ENCODE measurements at regions not wholly inside any gene's neighbourhood (a gene's known extent, or its start where the extent isn't known, plus 50 kb on each side); places are given as distances from the start of the nearest gene placed in this dataset.
"Not testable (repeated sequence)": the region's sequence is repeated elsewhere in the genome, so short reads cannot be mapped to it uniquely, and the experiment has no call there.

DNA sequence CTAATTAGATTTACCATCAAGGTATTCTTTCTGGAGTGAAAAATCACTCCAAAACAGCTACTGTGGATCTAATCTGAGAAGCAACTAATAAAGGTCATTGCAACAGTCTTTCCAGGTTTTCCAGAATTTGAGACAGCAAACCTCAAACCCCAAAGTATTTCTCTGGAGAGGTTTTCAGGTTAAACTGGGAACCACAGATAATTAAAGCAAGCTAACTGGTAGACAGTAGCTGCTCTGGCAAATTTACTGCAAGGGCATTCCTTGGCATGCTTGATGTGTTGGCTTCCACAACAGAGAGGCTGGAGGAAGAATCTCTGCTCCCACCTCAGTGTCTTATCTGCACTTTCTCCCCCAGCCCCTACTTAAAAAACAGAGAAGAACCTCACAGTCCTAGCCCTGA, 140.0 kb upstream of the NRBF2 start:
- Mint-ChIP-seq H3K4me1 (ENCODE audit: low read depth) (peaks cover 11% of the 10 kb centered on the region), H3K27ac (no peak overlapping the region)

GRCh38 chr10:62992145-62992721, 140.9 kb upstream of the NRBF2 start:
- Mint-ChIP-seq H3K9me3 (ENCODE audit: insufficient read depth) (no peaks in the 10 kb centered on the region), H3K27me3 (ENCODE audit: low read depth) (no peaks in the 10 kb centered on the region), H3K4me1 (ENCODE audit: low read depth) (peaks cover 11% of the 10 kb centered on the region), H3K36me3 (ENCODE audit: low read depth) (no peaks in the 10 kb centered on the region), H3K27ac (no peak overlapping the region), H3K4me3 (no peak overlapping the region)
- POLR2A ChIA-PET: interaction anchor here (0.5 kb wide), 1 partner anchor 313 kb away, joined by 5 read pairs; no protein-coding TSS in a partner anchor
- DNase-seq (no peak), ATAC-seq (no peak)
- CTCF ChIA-PET: no interaction called here

More for the DNA sequence above, 140.0 kb upstream of the NRBF2 start:
- DNase-seq (no peak), ATAC-seq (no peak)
- Mint-ChIP-seq H3K9me3 (ENCODE audit: insufficient read depth) (no peaks in the 10 kb centered on the region), H3K4me3 (no peak overlapping the region), H3K27me3 (ENCODE audit: low read depth) (no peaks in the 10 kb centered on the region), H3K36me3 (ENCODE audit: low read depth) (no peaks in the 10 kb centered on the region)
- ChIA-PET POLR2A (interaction anchor here (0.5 to 1.0 kb wide), 2 partner anchors 140 to 312 kb away, joined by 3 to 5 read pairs; no protein-coding TSS in a partner anchor), CTCF (no interaction called here)

GRCh38 chr10:62990126-62990525, 143.0 kb upstream of the NRBF2 start:
- ChIA-PET POLR2A (no interaction called here), CTCF (no interaction called here)
- Mint-ChIP-seq H3K36me3 (ENCODE audit: low read depth) (no peaks in the 10 kb centered on the region), H3K27ac (no peak overlapping the region), H3K4me3 (no peak overlapping the region), H3K9me3 (ENCODE audit: insufficient read depth) (no peaks in the 10 kb centered on the region), H3K4me1 (ENCODE audit: low read depth) (no peaks in the 10 kb centered on the region), H3K27me3 (ENCODE audit: low read depth) (peaks cover 2% of the 10 kb centered on the region)
- ATAC-seq (no peak), DNase-seq (no peak)

GRCh38 chr10:62985807-62986600, 147.1 kb upstream of the NRBF2 start:
- no peak for ATAC-seq
- ChIA-PET CTCF (no interaction called here), POLR2A (no interaction called here)
- no peak for DNase-seq
- H3K36me3 Mint-ChIP-seq (ENCODE audit: low read depth): no peaks in the 10 kb centered on the region
- H3K9me3 Mint-ChIP-seq (ENCODE audit: insufficient read depth): no peaks in the 10 kb centered on the region
- H3K4me3 Mint-ChIP-seq: no peak overlapping the region
- H3K27me3 Mint-ChIP-seq (ENCODE audit: low read depth): peaks cover 2% of the 10 kb centered on the region
- H3K4me1 Mint-ChIP-seq (ENCODE audit: low read depth): no peaks in the 10 kb centered on the region
- H3K27ac Mint-ChIP-seq: no peak overlapping the region

GRCh38 chr10:62981096-62981495, 152.0 kb upstream of the NRBF2 start:
- POLR2A ChIA-PET: no interaction called here
- H3K4me3 Mint-ChIP-seq: no peak overlapping the region
- ATAC-seq: no peak
- no peaks in the 10 kb centered on the region for H3K36me3 Mint-ChIP-seq (ENCODE audit: low read depth)
- H3K9me3 Mint-ChIP-seq (ENCODE audit: insufficient read depth): no peaks in the 10 kb centered on the region
- no peaks in the 10 kb centered on the region for H3K27me3 Mint-ChIP-seq (ENCODE audit: low read depth)
- no peaks in the 10 kb centered on the region for H3K4me1 Mint-ChIP-seq (ENCODE audit: low read depth)
- DNase-seq: no peak
- CTCF ChIA-PET: no interaction called here
- no peak overlapping the region for H3K27ac Mint-ChIP-seq

GRCh38 chr10:62980687-62981086, 152.4 kb upstream of the NRBF2 start:
- CTCF ChIA-PET: no interaction called here
- Mint-ChIP-seq H3K4me1 (ENCODE audit: low read depth) (no peaks in the 10 kb centered on the region), H3K27me3 (ENCODE audit: low read depth) (no peaks in the 10 kb centered on the region), H3K36me3 (ENCODE audit: low read depth) (no peaks in the 10 kb centered on the region), H3K27ac (no peak overlapping the region), H3K9me3 (ENCODE audit: insufficient read depth) (no peaks in the 10 kb centered on the region), H3K4me3 (no peak overlapping the region)
- ATAC-seq (no peak), DNase-seq (no peak)
- POLR2A ChIA-PET: no interaction called here

DNA sequence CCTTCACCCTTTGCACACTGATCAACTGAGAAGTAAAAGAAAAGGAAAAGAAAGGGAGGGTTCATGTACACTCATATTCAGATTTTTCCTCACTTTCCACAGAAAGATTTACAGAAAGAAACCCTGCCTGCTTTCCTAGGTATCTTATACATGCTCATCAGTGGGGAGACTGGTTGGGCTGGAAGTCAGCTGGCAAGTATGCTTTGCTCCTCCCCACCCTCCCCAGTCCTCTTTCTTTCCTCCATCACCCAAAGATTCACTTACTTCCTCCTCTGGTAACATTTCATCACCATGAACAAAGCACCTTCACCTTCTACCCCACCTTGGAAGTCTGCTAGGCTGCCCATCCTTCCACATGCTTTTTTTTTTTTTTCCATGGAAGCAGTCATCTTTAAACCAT, 153.2 kb upstream of the NRBF2 start:
- no peak overlapping the region for H3K27ac Mint-ChIP-seq
- H3K27me3 Mint-ChIP-seq (ENCODE audit: low read depth): no peaks in the 10 kb centered on the region
- no peak overlapping the region for H3K4me3 Mint-ChIP-seq
- ChIA-PET CTCF (no interaction called here), POLR2A (no interaction called here)
- H3K36me3 Mint-ChIP-seq (ENCODE audit: low read depth): no peaks in the 10 kb centered on the region
- no peaks in the 10 kb centered on the region for H3K9me3 Mint-ChIP-seq (ENCODE audit: insufficient read depth)
- ATAC-seq: no peak
- no peaks in the 10 kb centered on the region for H3K4me1 Mint-ChIP-seq (ENCODE audit: low read depth)
- no peak for DNase-seq

- DNase-seq: no peak
- CTCF ChIA-PET: no interaction called here
Measured at GRCh38 chr10:62978482-62978881, 154.6 kb upstream of the NRBF2 start.

GRCh38 chr10:62974795-62975194, 158.3 kb upstream of the NRBF2 start:
- CTCF ChIA-PET; ATAC-seq; H3K27me3 Mint-ChIP-seq (ENCODE audit: low read depth); DNase-seq; H3K4me1 Mint-ChIP-seq (ENCODE audit: low read depth); H3K27ac Mint-ChIP-seq; H3K4me3 Mint-ChIP-seq; H3K36me3 Mint-ChIP-seq (ENCODE audit: low read depth); H3K9me3 Mint-ChIP-seq (ENCODE audit: insufficient read depth); POLR2A ChIA-PET: not testable (repeated sequence)

More at GRCh38 chr10:62978482-62978881, 154.6 kb upstream of the NRBF2 start:
- Mint-ChIP-seq H3K4me3 (no peak overlapping the region), H3K4me1 (ENCODE audit: low read depth) (no peaks in the 10 kb centered on the region), H3K36me3 (ENCODE audit: low read depth) (no peaks in the 10 kb centered on the region), H3K27me3 (ENCODE audit: low read depth) (no peaks in the 10 kb centered on the region), H3K9me3 (ENCODE audit: insufficient read depth) (no peaks in the 10 kb centered on the region), H3K27ac (no peak overlapping the region)
- ATAC-seq: no peak
- POLR2A ChIA-PET: interaction anchor here (0.7 kb wide), 1 partner anchor 22 kb away, joined by 3 read pairs; no protein-coding TSS in a partner anchor

DNA sequence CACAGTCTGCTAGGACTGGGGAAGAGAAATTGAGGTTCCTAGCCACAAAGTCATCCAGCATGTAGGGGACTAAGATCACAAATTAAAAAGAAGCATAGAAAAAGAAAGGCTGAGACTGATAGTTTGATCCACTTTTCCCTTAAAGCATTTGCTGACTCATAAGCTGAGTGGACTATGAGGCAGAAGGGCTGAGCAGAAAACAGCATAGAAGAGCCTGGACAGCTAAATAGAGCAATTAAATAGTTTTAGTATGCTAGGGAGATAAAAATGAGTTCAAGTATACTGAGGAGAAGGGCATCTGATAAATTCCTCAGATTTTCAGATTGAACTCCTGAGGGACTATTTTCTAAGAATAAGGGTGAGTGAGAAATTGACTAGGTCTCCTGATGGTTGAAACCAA, 155.9 kb upstream of the EGR2 start:
- Mint-ChIP-seq H3K4me3 (no peak overlapping the region), H3K4me1 (ENCODE audit: low read depth) (no peaks in the 10 kb centered on the region), H3K27ac (no peak overlapping the region), H3K9me3 (ENCODE audit: insufficient read depth) (no peaks in the 10 kb centered on the region), H3K27me3 (ENCODE audit: low read depth) (peaks cover 12% of the 10 kb centered on the region), H3K36me3 (ENCODE audit: low read depth) (no peaks in the 10 kb centered on the region)
- no peak for ATAC-seq
- DNase-seq: no peak
- CTCF ChIA-PET: no interaction called here
- POLR2A ChIA-PET: no interaction called here

- ATAC-seq: no peak
- H3K27ac Mint-ChIP-seq: no peak overlapping the region
- POLR2A ChIA-PET: no interaction called here
Measured at GRCh38 chr10:62964026-62964425, 147.9 kb upstream of the EGR2 start.

GRCh38 chr10:62961951-62962523, 145.9 kb upstream of the EGR2 start:
- H3K4me1 Mint-ChIP-seq (ENCODE audit: low read depth): no peaks in the 10 kb centered on the region
- no peak for ATAC-seq
- no peaks in the 10 kb centered on the region for H3K36me3 Mint-ChIP-seq (ENCODE audit: low read depth)
- no peak overlapping the region for H3K4me3 Mint-ChIP-seq
- no peaks in the 10 kb centered on the region for H3K9me3 Mint-ChIP-seq (ENCODE audit: insufficient read depth)
- CTCF ChIA-PET: no interaction called here
- peaks cover 7% of the 10 kb centered on the region for H3K27me3 Mint-ChIP-seq (ENCODE audit: low read depth)
- POLR2A ChIA-PET: no interaction called here
- DNase-seq: no peak
- H3K27ac Mint-ChIP-seq: no peak overlapping the region

More at GRCh38 chr10:62964026-62964425, 147.9 kb upstream of the EGR2 start:
- no peak for DNase-seq
- H3K36me3 Mint-ChIP-seq (ENCODE audit: low read depth): no peaks in the 10 kb centered on the region
- H3K4me3 Mint-ChIP-seq: no peak overlapping the region
- CTCF ChIA-PET: no interaction called here
- H3K27me3 Mint-ChIP-seq (ENCODE audit: low read depth): peaks cover 9% of the 10 kb centered on the region
- H3K4me1 Mint-ChIP-seq (ENCODE audit: low read depth): no peaks in the 10 kb centered on the region
- no peaks in the 10 kb centered on the region for H3K9me3 Mint-ChIP-seq (ENCODE audit: insufficient read depth)
